ENCODE measurements at regions not wholly inside any gene's neighbourhood (a gene's known extent, or its start where the extent isn't known, plus 50 kb on each side); places are given as distances from the start of the nearest gene placed in this dataset.

- Histone ChIP-seq H3K36me3 (no peaks in the 10 kb centered on the region), H3K27ac (no peak overlapping the region), H3K27me3 (no peaks in the 10 kb centered on the region), H3K4me3 (peak overlapping the region in 1 of 2 donors; percentile 35), H3K9me3 (no peaks in the 10 kb centered on the region), H3K4me1 (no peaks in the 10 kb centered on the region)
- intact Hi-C loops (cut with DNase I): no loop called here
- TF ChIP-seq, protein P1, sequence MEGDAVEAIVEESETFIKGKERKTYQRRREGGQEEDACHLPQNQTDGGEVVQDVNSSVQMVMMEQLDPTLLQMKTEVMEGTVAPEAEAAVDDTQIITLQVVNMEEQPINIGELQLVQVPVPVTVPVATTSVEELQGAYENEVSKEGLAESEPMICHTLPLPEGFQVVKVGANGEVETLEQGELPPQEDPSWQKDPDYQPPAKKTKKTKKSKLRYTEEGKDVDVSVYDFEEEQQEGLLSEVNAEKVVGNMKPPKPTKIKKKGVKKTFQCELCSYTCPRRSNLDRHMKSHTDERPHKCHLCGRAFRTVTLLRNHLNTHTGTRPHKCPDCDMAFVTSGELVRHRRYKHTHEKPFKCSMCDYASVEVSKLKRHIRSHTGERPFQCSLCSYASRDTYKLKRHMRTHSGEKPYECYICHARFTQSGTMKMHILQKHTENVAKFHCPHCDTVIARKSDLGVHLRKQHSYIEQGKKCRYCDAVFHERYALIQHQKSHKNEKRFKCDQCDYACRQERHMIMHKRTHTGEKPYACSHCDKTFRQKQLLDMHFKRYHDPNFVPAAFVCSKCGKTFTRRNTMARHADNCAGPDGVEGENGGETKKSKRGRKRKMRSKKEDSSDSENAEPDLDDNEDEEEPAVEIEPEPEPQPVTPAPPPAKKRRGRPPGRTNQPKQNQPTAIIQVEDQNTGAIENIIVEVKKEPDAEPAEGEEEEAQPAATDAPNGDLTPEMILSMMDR (IDR thresholded peaks at IDR 0.05): no peak
- DNase-seq (ENCODE audit: low spot score in 2 of 2): no peak
Measured at GRCh38 chr1:143661418-143662101, 310.2 kb downstream of the FAM72C start.

- no peak for DNase-seq (ENCODE audit: low spot score in 2 of 2)
- TF ChIP-seq, protein P1 (IDR thresholded peaks at IDR 0.05): no peak
- H3K9me3 ChIP-seq: no peaks in the 10 kb centered on the region
- H3K4me3 ChIP-seq: no peak overlapping the region
- H3K4me1 ChIP-seq: no peaks in the 10 kb centered on the region
- H3K27ac ChIP-seq: no peak overlapping the region
- no peaks in the 10 kb centered on the region for H3K27me3 ChIP-seq
- intact Hi-C loops (cut with DNase I): no loop called here
- H3K36me3 ChIP-seq: no peaks in the 10 kb centered on the region
Measured at GRCh38 chr1:143660354-143660941, 311.3 kb downstream of the FAM72C start.

- no peaks in the 10 kb centered on the region for H3K4me1 ChIP-seq
- H3K36me3 ChIP-seq: no peaks in the 10 kb centered on the region
- intact Hi-C loops (cut with DNase I): no loop called here
- no peak overlapping the region for H3K4me3 ChIP-seq
- no peaks in the 10 kb centered on the region for H3K27me3 ChIP-seq
- TF ChIP-seq, protein P1 (IDR thresholded peaks at IDR 0.05): no peak
- H3K9me3 ChIP-seq: no peaks in the 10 kb centered on the region
- H3K27ac ChIP-seq: no peak overlapping the region
- no peak for DNase-seq (ENCODE audit: low spot score in 2 of 2)
Measured at GRCh38 chr1:143653429-143653802, 318.4 kb downstream of the FAM72C start.

GRCh38 chr1:143652744-143653428, 318.9 kb downstream of the FAM72C start:
- H3K36me3 ChIP-seq: no peaks in the 10 kb centered on the region
- no peaks in the 10 kb centered on the region for H3K4me1 ChIP-seq
- no peaks in the 10 kb centered on the region for H3K9me3 ChIP-seq
- TF ChIP-seq, protein P1 (IDR thresholded peaks at IDR 0.05): no peak
- H3K4me3 ChIP-seq: no peak overlapping the region
- intact Hi-C loops (cut with DNase I): no loop called here
- H3K27ac ChIP-seq: no peak overlapping the region
- no peak for DNase-seq (ENCODE audit: low spot score in 2 of 2)
- no peaks in the 10 kb centered on the region for H3K27me3 ChIP-seq

DNA sequence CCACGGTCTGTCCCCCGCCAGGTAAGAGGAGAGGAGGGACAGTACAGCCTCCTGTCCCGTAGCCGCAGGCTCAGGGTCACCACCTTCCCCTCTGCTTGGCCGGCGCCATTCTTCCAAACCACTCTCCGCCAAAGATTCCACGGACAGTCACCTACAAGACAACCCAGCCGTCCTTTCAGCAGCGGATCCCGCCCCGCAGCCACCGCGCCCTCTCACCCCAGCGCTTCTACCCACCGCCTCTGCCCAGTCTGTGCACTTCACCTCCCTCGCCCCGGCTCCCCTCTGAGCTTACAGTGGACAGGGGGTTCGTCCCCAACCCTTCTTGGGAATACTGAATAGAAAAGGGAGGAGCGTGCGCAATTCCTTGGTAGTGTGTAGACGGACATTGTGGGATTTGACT, 319.6 kb downstream of the FAM72C start:
- H3K4me1 ChIP-seq: no peaks in the 10 kb centered on the region
- TF ChIP-seq, protein P1 (IDR thresholded peaks at IDR 0.05): no peak
- intact Hi-C loops (cut with DNase I): no loop called here
- H3K36me3 ChIP-seq: no peaks in the 10 kb centered on the region
- no peaks in the 10 kb centered on the region for H3K27me3 ChIP-seq
- no peaks in the 10 kb centered on the region for H3K9me3 ChIP-seq
- H3K27ac ChIP-seq: no peak overlapping the region
- DNase-seq (ENCODE audit: low spot score in 2 of 2): no peak
- H3K4me3 ChIP-seq: no peak overlapping the region

All from ascending aorta (tissue), 2 donors.